Fibroblast of lung (primary cell): ENCODE measurements at regions not wholly inside any gene's neighbourhood (a gene's known extent, or its start where the extent isn't known, plus 50 kb on each side); places are given as distances from the start of the nearest gene placed in this dataset.

Experiments
- DNase-seq, 2 donors: peaks; one replicate each; pipeline versions ENCODE4 v3.0.0 to v3.0.0-alpha.2; 2010; ENCODE audit warnings: low read depth in 2 of 2
- H2AFZ ChIP-seq: 2 replicates; pipeline ENCODE4 v1.5.1; 2012; ENCODE audit warnings: low read length, control low read depth, inconsistent platforms
- H3K27ac ChIP-seq: 2 replicates; pipeline ENCODE4 v1.5.1; 2011; ENCODE audit warnings: low read length, control low read depth; ENCODE audit not compliant: insufficient read depth
- H3K27me3 ChIP-seq: 2 replicates; pipeline ENCODE4 v1.5.1; 2011; ENCODE audit warnings: mild to moderate bottlenecking, low read length; ENCODE audit not compliant: control insufficient read depth, insufficient read depth
- H3K36me3 ChIP-seq: 2 replicates; pipeline ENCODE4 v1.5.1; 2011; ENCODE audit warnings: low read length; ENCODE audit not compliant: control insufficient read depth, insufficient read depth
- H3K4me1 ChIP-seq: 2 replicates; pipeline ENCODE4 v1.5.1; 2011; ENCODE audit warnings: low read length; ENCODE audit not compliant: control insufficient read depth, insufficient read depth; ENCODE audit errors: extremely low read depth
- H3K4me2 ChIP-seq: 2 replicates; pipeline ENCODE4 v1.5.1; 2011; ENCODE audit warnings: low read length, control low read depth; ENCODE audit not compliant: insufficient read depth; ENCODE audit errors: extremely low read depth
- H3K4me3 ChIP-seq, 4 experiments: fragments of 200-600 bp in 1 of 4; sonication (generic) in 1 of 4; replicated peaks in 1 of 4; 2 replicates each; pipeline ENCODE4 v1.5.1; 2011 to 2016; ENCODE audit warnings: low read length in 4 of 4, low read depth in 3 of 4, mild to moderate bottlenecking in 3 of 4, control low read depth in 2 of 4, inconsistent platforms in 1 of 4, mixed read lengths in 1 of 4; ENCODE audit not compliant: insufficient read depth in 1 of 4; ENCODE audit errors: control extremely low read depth in 1 of 4
- H3K79me2 ChIP-seq: 2 replicates; pipeline ENCODE4 v1.5.1; 2012; ENCODE audit warnings: mild to moderate bottlenecking, low read length, inconsistent platforms; ENCODE audit not compliant: control insufficient read depth, insufficient read depth
- H3K9ac ChIP-seq: 2 replicates; pipeline ENCODE4 v1.5.1; 2011; ENCODE audit warnings: mild to moderate bottlenecking, low read length, control low read depth; ENCODE audit not compliant: insufficient read depth
- H3K9me3 ChIP-seq: 2 replicates; pipeline ENCODE4 v1.5.1; 2012; ENCODE audit warnings: low read depth, low read length; ENCODE audit not compliant: control insufficient read depth, insufficient read depth
- H4K20me1 ChIP-seq: 2 replicates; pipeline ENCODE4 v1.5.1; 2011; ENCODE audit warnings: low read length; ENCODE audit not compliant: control insufficient read depth, insufficient read depth; ENCODE audit errors: extremely low read depth
- CTCF ChIP-seq, 2 donors: IDR thresholded peaks in 1 of 2; conservative IDR thresholded peaks in 1 of 2; 1 replicate in 1 of 2; 2 replicates in 1 of 2; pipeline ENCODE4 v1.5.1; 2011 to 2012; ENCODE audit warnings: low read length in 2 of 2, control low read depth in 1 of 2, inconsistent platforms in 1 of 2, low read depth in 1 of 2, mild to moderate bottlenecking in 1 of 2
- EZH2 ChIP-seq: IDR thresholded peaks from 2 replicates; pipeline ENCODE4 v1.5.1; 2012; ENCODE audit warnings: low read length, control low read depth, mild to moderate bottlenecking; ENCODE audit errors: missing control alignments

DNA sequence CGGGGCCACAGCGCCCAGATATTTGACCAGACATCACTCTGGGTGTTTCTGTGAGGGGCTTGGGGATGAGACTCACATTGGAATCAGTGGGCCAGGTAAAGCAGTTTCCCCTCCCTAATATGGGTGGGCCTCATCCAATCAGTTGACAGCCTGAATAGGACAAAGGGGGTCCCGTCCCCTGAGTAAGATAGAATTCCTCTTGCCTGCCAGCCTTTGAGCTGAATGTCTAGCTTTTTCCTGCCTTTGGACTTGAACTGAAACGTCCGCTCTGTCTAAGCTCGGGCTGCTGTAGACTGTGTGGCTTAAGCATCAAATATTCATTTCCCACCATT, 88.8 kb upstream of the DIO3 start:
- no peak overlapping the region for H3K4me2 ChIP-seq
- no peaks in the 10 kb centered on the region for H3K9me3 ChIP-seq
- no peak overlapping the region for H3K4me3 ChIP-seq
- no peak for DNase-seq
- no peaks in the 10 kb centered on the region for H3K36me3 ChIP-seq
- no peak overlapping the region for H3K27ac ChIP-seq
- TF ChIP-seq CTCF (conservative IDR thresholded peaks at IDR 0.05 in 1 of 2, IDR thresholded peaks at IDR 0.05 in 1 of 2; ENCODE audit: low read depth in 1 of 2, low read length in 2 of 2) (no peak), EZH2 (no peak)
- H3K4me1 ChIP-seq: peaks cover 4% of the 10 kb centered on the region
- no peak overlapping the region for H3K9ac ChIP-seq
- H4K20me1 ChIP-seq: no peaks in the 10 kb centered on the region
- H3K27me3 ChIP-seq: no peaks in the 10 kb centered on the region
- H3K79me2 ChIP-seq: no peaks in the 10 kb centered on the region
- no peak overlapping the region for H2AFZ ChIP-seq

DNA sequence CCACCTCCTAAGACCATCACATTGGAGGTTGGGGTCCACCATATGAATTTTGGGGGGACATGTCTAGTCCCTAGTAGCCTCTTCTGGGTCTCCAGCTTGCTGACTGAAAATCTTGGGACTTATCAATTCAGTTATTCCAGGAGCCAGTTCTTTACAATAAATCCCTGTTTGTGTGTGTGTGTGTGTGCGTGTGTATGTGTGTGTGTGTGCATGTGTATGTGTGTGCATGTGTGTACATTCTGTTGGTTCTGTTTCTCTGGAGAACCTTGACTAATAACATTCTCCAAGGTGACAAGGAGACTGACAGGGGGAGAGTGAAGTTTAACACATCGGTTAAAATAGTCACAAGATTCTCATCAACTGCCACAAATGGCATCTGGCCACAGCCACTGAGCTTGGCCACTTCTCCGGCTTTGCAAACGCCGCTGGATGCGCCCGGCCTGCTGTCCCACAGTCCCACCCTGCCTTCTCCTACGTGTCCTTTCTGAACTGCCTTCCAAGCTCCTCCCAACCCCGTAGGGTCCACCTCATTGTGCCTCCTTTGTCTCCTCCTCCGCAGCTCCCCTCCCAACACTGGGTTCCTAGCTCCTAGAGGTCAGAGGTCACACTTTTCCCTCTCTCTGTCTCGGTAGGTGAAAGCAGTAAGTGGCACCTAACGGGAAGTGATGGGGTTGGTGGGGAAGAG, 88.1 kb upstream of the DIO3 start:
- no peaks in the 10 kb centered on the region for H3K9me3 ChIP-seq
- DNase-seq: no peak
- H3K4me2 ChIP-seq: no peak overlapping the region
- H3K4me3 ChIP-seq: no peak overlapping the region
- H3K27ac ChIP-seq: no peak overlapping the region
- H3K36me3 ChIP-seq: no peaks in the 10 kb centered on the region
- H4K20me1 ChIP-seq: no peaks in the 10 kb centered on the region
- no peak overlapping the region for H2AFZ ChIP-seq
- H3K4me1 ChIP-seq: peaks cover 4% of the 10 kb centered on the region
- TF ChIP-seq EZH2: no peak
- TF ChIP-seq CTCF (conservative IDR thresholded peaks at IDR 0.05 in 1 of 2, IDR thresholded peaks at IDR 0.05 in 1 of 2; ENCODE audit: low read depth in 1 of 2, low read length in 2 of 2): no peak
- no peaks in the 10 kb centered on the region for H3K79me2 ChIP-seq
- H3K27me3 ChIP-seq: no peaks in the 10 kb centered on the region
- no peak overlapping the region for H3K9ac ChIP-seq

DNA sequence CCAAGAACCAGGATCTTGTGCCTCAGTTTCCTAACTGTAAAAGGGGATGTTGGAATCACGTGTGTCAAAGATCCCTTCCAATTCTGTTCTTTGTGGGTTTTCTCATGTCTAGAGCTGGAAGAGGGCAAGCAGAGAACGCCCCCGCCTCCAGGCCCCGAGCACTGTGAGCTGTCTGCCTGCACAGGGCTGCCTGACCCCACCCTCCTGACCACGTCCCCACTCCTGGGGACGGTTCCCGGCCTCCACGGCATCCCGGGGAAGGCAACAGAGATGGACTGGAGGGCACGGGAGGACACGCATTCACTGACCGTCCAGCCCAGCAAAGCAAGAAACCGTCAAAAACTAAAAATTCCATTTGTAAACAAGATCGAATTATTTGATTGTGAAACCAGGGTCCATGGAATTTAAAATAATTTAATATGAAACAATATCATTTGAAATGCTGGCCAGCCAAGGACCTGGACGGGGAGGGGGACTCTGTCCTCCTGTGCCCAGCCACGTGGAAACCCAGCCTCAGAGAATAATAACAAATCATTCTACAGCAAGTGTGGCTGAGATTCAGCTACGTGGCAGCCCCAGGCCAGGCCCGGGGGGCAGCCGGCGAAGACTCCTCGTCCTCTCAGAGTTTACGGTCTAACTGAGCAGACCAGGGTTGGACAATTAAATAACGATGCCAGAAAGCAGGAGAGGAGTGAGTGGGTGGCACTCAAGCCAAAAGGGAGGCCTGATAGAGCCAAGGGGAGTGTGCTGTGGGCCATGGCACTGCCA, 87.3 kb upstream of the DIO3 start:
- H3K4me3 ChIP-seq: no peak overlapping the region
- peaks cover 4% of the 10 kb centered on the region for H3K4me1 ChIP-seq
- no peak for TF ChIP-seq CTCF (conservative IDR thresholded peaks at IDR 0.05 in 1 of 2, IDR thresholded peaks at IDR 0.05 in 1 of 2; ENCODE audit: low read depth in 1 of 2, low read length in 2 of 2)
- H3K9me3 ChIP-seq: no peaks in the 10 kb centered on the region
- no peak overlapping the region for H2AFZ ChIP-seq
- H4K20me1 ChIP-seq: no peaks in the 10 kb centered on the region
- no peak overlapping the region for H3K9ac ChIP-seq
- no peak for DNase-seq
- no peak overlapping the region for H3K4me2 ChIP-seq
- no peaks in the 10 kb centered on the region for H3K27me3 ChIP-seq
- H3K27ac ChIP-seq: no peak overlapping the region
- no peaks in the 10 kb centered on the region for H3K79me2 ChIP-seq
- no peaks in the 10 kb centered on the region for H3K36me3 ChIP-seq
